ENCODE measurements at regions not wholly inside any gene's neighbourhood (a gene's known extent, or its start where the extent isn't known, plus 50 kb on each side); places are given as distances from the start of the nearest gene placed in this dataset.

GRCh38 chr1:10948463-10948775, 64.0 kb upstream of the TARDBP start:
- no peak for TF ChIP-seq POLR2A (IDR thresholded peaks at IDR 0.05)
- TF ChIP-seq, protein P1, sequence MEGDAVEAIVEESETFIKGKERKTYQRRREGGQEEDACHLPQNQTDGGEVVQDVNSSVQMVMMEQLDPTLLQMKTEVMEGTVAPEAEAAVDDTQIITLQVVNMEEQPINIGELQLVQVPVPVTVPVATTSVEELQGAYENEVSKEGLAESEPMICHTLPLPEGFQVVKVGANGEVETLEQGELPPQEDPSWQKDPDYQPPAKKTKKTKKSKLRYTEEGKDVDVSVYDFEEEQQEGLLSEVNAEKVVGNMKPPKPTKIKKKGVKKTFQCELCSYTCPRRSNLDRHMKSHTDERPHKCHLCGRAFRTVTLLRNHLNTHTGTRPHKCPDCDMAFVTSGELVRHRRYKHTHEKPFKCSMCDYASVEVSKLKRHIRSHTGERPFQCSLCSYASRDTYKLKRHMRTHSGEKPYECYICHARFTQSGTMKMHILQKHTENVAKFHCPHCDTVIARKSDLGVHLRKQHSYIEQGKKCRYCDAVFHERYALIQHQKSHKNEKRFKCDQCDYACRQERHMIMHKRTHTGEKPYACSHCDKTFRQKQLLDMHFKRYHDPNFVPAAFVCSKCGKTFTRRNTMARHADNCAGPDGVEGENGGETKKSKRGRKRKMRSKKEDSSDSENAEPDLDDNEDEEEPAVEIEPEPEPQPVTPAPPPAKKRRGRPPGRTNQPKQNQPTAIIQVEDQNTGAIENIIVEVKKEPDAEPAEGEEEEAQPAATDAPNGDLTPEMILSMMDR (IDR thresholded peaks at IDR 0.05), result no peak
- no peak for TF ChIP-seq POLR2AphosphoS5 (IDR thresholded peaks at IDR 0.05)
- TF ChIP-seq EP300 (IDR thresholded peaks at IDR 0.05), result no peak
